Coronary artery (tissue), 2 donors: ENCODE measurements at regions not wholly inside any gene's neighbourhood (a gene's known extent, or its start where the extent isn't known, plus 50 kb on each side); places are given as distances from the start of the nearest gene placed in this dataset.

ENCODE experiments used
- DNase-seq: peaks from one replicate; pipeline ENCODE4 v3.0.0-alpha.2; 2017; ENCODE audit warnings: low spot score
- H3K27ac ChIP-seq, 2 donors: fragments of 200-600 bp; sonication (generic); one replicate each; pipeline ENCODE4 v1.5.1; 2016 to 2019
- H3K4me3 ChIP-seq: fragments of 200-600 bp; sonication (generic); 2 replicates; pipeline ENCODE4 v1.5.1; 2016; ENCODE audit warnings: mild to moderate bottlenecking, moderate library complexity
- CTCF ChIP-seq: fragments of 200-600 bp; sonication (generic); IDR thresholded peaks from one replicate; pipeline ENCODE4 v1.5.1; 2019; ENCODE audit warnings: antibody characterized with exemption

DNA sequence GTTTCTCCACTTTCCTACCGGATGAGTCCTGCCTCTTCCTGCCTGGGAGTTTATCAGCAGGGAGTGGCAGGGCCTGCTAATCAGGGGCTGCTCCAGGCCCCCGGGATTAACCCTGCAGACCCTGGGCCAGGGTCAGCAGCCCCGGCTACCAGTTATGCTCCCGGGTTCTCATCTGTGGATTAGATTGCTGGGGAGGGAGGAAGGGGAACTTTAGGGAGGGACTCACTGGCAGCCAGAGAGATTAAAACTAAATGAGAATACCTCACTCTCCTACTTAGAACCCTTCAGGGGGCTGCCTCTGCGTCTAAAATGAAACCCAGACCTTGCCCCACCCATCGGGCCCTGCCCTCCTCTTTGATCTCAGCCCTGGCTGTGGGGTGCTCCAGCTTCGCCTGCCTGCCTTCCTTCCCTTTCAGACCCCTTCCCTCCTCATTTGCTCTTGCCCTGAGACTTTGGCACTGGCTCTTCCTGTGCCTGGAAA, 130.5 kb upstream of the HAND1 start:
- TF ChIP-seq CTCF: no peak
- no peak for DNase-seq
- Histone ChIP-seq H3K27ac (no peak overlapping the region), H3K4me3 (no peak overlapping the region)

GRCh38 chr5:154607746-154608145, 129.7 kb upstream of the HAND1 start:
- Histone ChIP-seq H3K27ac (no peak overlapping the region), H3K4me3 (no peak overlapping the region)
- TF ChIP-seq CTCF: no peak
- DNase-seq: no peak

DNA sequence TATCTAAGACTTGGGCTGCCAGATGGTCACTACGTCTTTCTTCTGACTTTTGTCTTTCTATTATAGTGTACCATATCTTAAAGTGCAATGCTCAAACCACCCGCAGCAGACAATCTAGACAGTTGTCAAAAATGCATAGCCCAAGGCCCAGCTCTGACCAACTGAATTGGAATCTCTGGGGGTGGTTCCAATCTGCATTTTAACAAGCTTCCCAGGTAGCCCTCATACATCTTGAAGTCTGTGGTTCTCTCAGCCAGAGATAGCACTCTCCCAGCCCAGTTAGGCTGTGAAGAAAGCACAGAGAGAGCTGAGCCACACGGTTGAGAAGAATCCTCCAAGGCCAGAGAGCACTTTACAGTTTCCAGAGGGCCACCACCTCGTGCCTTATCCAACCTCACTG, 128.2 kb upstream of the HAND1 start:
- DNase-seq: no peak
- no peak for TF ChIP-seq CTCF
- no peak overlapping the region for H3K4me3 ChIP-seq
- no peak overlapping the region for H3K27ac ChIP-seq

GRCh38 chr5:154603953-154604679, 126.1 kb upstream of the HAND1 start:
- H3K4me3 ChIP-seq: peak overlapping the region; percentile 54
- TF ChIP-seq CTCF: no peak
- DNase-seq: no peak
- no peak overlapping the region for H3K27ac ChIP-seq

- no peak for TF ChIP-seq CTCF
- H3K4me3 ChIP-seq: no peak overlapping the region
- H3K27ac ChIP-seq: no peak overlapping the region
Measured at GRCh38 chr5:154603485-154603884, 125.5 kb upstream of the HAND1 start.

GRCh38 chr5:154603011-154603410, 125.0 kb upstream of the HAND1 start:
- TF ChIP-seq CTCF: no peak
- no peak for DNase-seq
- H3K27ac ChIP-seq: no peak overlapping the region
- no peak overlapping the region for H3K4me3 ChIP-seq

More at GRCh38 chr5:154603485-154603884, 125.5 kb upstream of the HAND1 start:
- DNase-seq: no peak

- DNase-seq: no peak
- Histone ChIP-seq H3K27ac (no peak overlapping the region), H3K4me3 (no peak overlapping the region)
- no peak for TF ChIP-seq CTCF
Measured at GRCh38 chr5:154601014-154601413, 123.0 kb upstream of the HAND1 start.
